ENCODE measurements at regions not wholly inside any gene's neighbourhood (a gene's known extent, or its start where the extent isn't known, plus 50 kb on each side); places are given as distances from the start of the nearest gene placed in this dataset.

- POLR2A ChIA-PET: no interaction called here
- Mint-ChIP-seq H3K27me3 (ENCODE audit: low read depth) (no peaks in the 10 kb centered on the region), H3K4me1 (ENCODE audit: low read depth) (no peaks in the 10 kb centered on the region), H3K27ac (no peak overlapping the region), H3K9me3 (ENCODE audit: insufficient read depth) (no peaks in the 10 kb centered on the region), H3K4me3 (no peak overlapping the region), H3K36me3 (ENCODE audit: low read depth) (no peaks in the 10 kb centered on the region)
- CTCF ChIA-PET: no interaction called here
- ATAC-seq (no peak), DNase-seq (no peak)
These were observed 162.6 kb upstream of the ADAMTS16 start for GRCh38 chr5:4977416-4978110.

GRCh38 chr5:4980201-4980600 lies 159.9 kb upstream of the ADAMTS16 start:
- ATAC-seq (no peak), DNase-seq (no peak)
- no peaks in the 10 kb centered on the region for H3K9me3 Mint-ChIP-seq (ENCODE audit: insufficient read depth)
- H3K4me3 Mint-ChIP-seq: no peak overlapping the region
- ChIA-PET POLR2A (no interaction called here), CTCF (no interaction called here)
- H3K27ac Mint-ChIP-seq: no peak overlapping the region
- H3K27me3 Mint-ChIP-seq (ENCODE audit: low read depth): no peaks in the 10 kb centered on the region
- no peaks in the 10 kb centered on the region for H3K36me3 Mint-ChIP-seq (ENCODE audit: low read depth)
- no peaks in the 10 kb centered on the region for H3K4me1 Mint-ChIP-seq (ENCODE audit: low read depth)

DNA sequence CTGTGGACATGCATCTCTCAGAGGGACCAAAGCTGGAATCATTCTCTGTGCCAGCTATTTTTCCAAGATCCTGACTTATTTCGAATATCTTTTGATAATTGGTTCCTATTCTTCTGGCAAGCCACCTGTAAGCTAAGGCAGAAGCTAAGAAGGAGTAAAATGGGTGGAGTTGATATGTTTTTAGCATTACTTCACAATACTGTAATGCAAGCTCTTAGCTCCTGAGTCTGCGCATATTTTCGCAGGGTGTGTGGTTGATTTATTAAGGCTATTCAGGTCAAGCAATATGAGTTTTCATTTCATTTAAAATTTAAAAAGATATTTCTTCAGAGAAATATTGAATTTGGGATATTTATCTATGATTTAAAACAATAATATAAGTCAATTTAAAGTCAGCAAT lies 158.5 kb upstream of the ADAMTS16 start:
- POLR2A ChIA-PET: no interaction called here
- Mint-ChIP-seq H3K27ac (no peak overlapping the region), H3K36me3 (ENCODE audit: low read depth) (no peaks in the 10 kb centered on the region), H3K27me3 (ENCODE audit: low read depth) (no peaks in the 10 kb centered on the region), H3K4me1 (ENCODE audit: low read depth) (no peaks in the 10 kb centered on the region), H3K4me3 (no peak overlapping the region), H3K9me3 (ENCODE audit: insufficient read depth) (no peaks in the 10 kb centered on the region)
- no peak for ATAC-seq
- no peak for DNase-seq
- CTCF ChIA-PET: no interaction called here

- no peak for ATAC-seq
- H3K4me1 Mint-ChIP-seq (ENCODE audit: low read depth): no peaks in the 10 kb centered on the region
- H3K36me3 Mint-ChIP-seq (ENCODE audit: low read depth): no peaks in the 10 kb centered on the region
- H3K27ac Mint-ChIP-seq: no peak overlapping the region
- no peaks in the 10 kb centered on the region for H3K9me3 Mint-ChIP-seq (ENCODE audit: insufficient read depth)
- POLR2A ChIA-PET: no interaction called here
- no peak overlapping the region for H3K4me3 Mint-ChIP-seq
- H3K27me3 Mint-ChIP-seq (ENCODE audit: low read depth): no peaks in the 10 kb centered on the region
- CTCF ChIA-PET: no interaction called here
- no peak for DNase-seq
These were observed 156.4 kb upstream of the ADAMTS16 start for GRCh38 chr5:4983701-4984100.

DNA sequence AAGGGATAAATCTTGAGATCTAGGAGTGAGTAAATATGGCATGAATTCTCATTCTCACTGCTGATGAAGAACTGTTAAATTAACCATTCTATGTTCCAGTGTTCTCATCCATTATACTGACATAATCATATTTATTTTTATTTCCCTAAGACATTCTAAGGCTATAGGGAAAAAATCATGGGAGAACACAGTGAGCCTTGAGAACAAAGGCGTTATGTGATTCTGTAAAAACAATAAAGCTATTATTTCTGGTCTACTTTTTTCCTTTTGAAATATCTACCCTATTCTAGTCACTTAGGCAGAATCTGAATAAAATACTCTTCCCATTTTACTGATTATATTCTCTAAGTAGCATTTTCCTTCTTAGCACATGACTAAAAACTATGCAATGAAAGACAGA lies 155.7 kb upstream of the ADAMTS16 start:
- H3K27me3 Mint-ChIP-seq (ENCODE audit: low read depth): no peaks in the 10 kb centered on the region
- no peak for ATAC-seq

GRCh38 chr5:4987431-4987830 lies 152.7 kb upstream of the ADAMTS16 start:
- no peak overlapping the region for H3K27ac Mint-ChIP-seq
- CTCF ChIA-PET: no interaction called here

More for the DNA sequence above, 155.7 kb upstream of the ADAMTS16 start:
- CTCF ChIA-PET: no interaction called here
- Mint-ChIP-seq H3K36me3 (ENCODE audit: low read depth) (no peaks in the 10 kb centered on the region), H3K27ac (no peak overlapping the region), H3K4me1 (ENCODE audit: low read depth) (no peaks in the 10 kb centered on the region), H3K9me3 (ENCODE audit: insufficient read depth) (no peaks in the 10 kb centered on the region), H3K4me3 (no peak overlapping the region)
- POLR2A ChIA-PET: no interaction called here
- no peak for DNase-seq

GRCh38 chr5:4989118-4989517 lies 151.0 kb upstream of the ADAMTS16 start:
- DNase-seq (no peak), ATAC-seq (no peak)
- Mint-ChIP-seq H3K4me3 (no peak overlapping the region), H3K27ac (no peak overlapping the region), H3K9me3 (ENCODE audit: insufficient read depth) (no peaks in the 10 kb centered on the region), H3K36me3 (ENCODE audit: low read depth) (no peaks in the 10 kb centered on the region), H3K27me3 (ENCODE audit: low read depth) (no peaks in the 10 kb centered on the region), H3K4me1 (ENCODE audit: low read depth) (no peaks in the 10 kb centered on the region)
- ChIA-PET POLR2A (no interaction called here), CTCF (no interaction called here)

More at GRCh38 chr5:4987431-4987830, 152.7 kb upstream of the ADAMTS16 start:
- H3K4me3 Mint-ChIP-seq: no peak overlapping the region
- ATAC-seq (no peak), DNase-seq (no peak)
- H3K4me1 Mint-ChIP-seq (ENCODE audit: low read depth): no peaks in the 10 kb centered on the region
- no peaks in the 10 kb centered on the region for H3K27me3 Mint-ChIP-seq (ENCODE audit: low read depth)
- H3K36me3 Mint-ChIP-seq (ENCODE audit: low read depth): no peaks in the 10 kb centered on the region
- POLR2A ChIA-PET: no interaction called here
- H3K9me3 Mint-ChIP-seq (ENCODE audit: insufficient read depth): no peaks in the 10 kb centered on the region

GRCh38 chr5:4990017-4990416 lies 150.1 kb upstream of the ADAMTS16 start:
- CTCF ChIA-PET: no interaction called here
- ATAC-seq: no peak
- H3K36me3 Mint-ChIP-seq (ENCODE audit: low read depth): no peaks in the 10 kb centered on the region

GRCh38 chr5:4990462-4990861 lies 149.7 kb upstream of the ADAMTS16 start:
- Mint-ChIP-seq H3K27ac (no peak overlapping the region), H3K27me3 (ENCODE audit: low read depth) (no peaks in the 10 kb centered on the region), H3K36me3 (ENCODE audit: low read depth) (no peaks in the 10 kb centered on the region), H3K4me3 (no peak overlapping the region), H3K9me3 (ENCODE audit: insufficient read depth) (no peaks in the 10 kb centered on the region), H3K4me1 (ENCODE audit: low read depth) (no peaks in the 10 kb centered on the region)
- ChIA-PET POLR2A (no interaction called here), CTCF (no interaction called here)
- DNase-seq: no peak
- ATAC-seq: no peak

More at GRCh38 chr5:4990017-4990416, 150.1 kb upstream of the ADAMTS16 start:
- no peak overlapping the region for H3K4me3 Mint-ChIP-seq
- POLR2A ChIA-PET: no interaction called here
- H3K9me3 Mint-ChIP-seq (ENCODE audit: insufficient read depth): no peaks in the 10 kb centered on the region
- H3K27ac Mint-ChIP-seq: no peak overlapping the region
- no peaks in the 10 kb centered on the region for H3K27me3 Mint-ChIP-seq (ENCODE audit: low read depth)
- no peaks in the 10 kb centered on the region for H3K4me1 Mint-ChIP-seq (ENCODE audit: low read depth)
- no peak for DNase-seq

- Mint-ChIP-seq H3K36me3 (ENCODE audit: low read depth) (no peaks in the 10 kb centered on the region), H3K4me1 (ENCODE audit: low read depth) (no peaks in the 10 kb centered on the region), H3K9me3 (ENCODE audit: insufficient read depth) (no peaks in the 10 kb centered on the region), H3K27ac (no peak overlapping the region), H3K4me3 (no peak overlapping the region), H3K27me3 (ENCODE audit: low read depth) (no peaks in the 10 kb centered on the region)
- ATAC-seq (no peak), DNase-seq (no peak)
- ChIA-PET POLR2A (no interaction called here), CTCF (no interaction called here)
These were observed 148.2 kb upstream of the ADAMTS16 start for GRCh38 chr5:4991925-4992324.

GRCh38 chr5:4995014-4995413 lies 145.1 kb upstream of the ADAMTS16 start:
- Mint-ChIP-seq H3K9me3 (ENCODE audit: insufficient read depth) (no peaks in the 10 kb centered on the region), H3K4me3 (no peak overlapping the region), H3K4me1 (ENCODE audit: low read depth) (no peaks in the 10 kb centered on the region), H3K36me3 (ENCODE audit: low read depth) (no peaks in the 10 kb centered on the region), H3K27me3 (ENCODE audit: low read depth) (no peaks in the 10 kb centered on the region), H3K27ac (no peak overlapping the region)
- no peak for DNase-seq
- ATAC-seq: no peak
- ChIA-PET POLR2A (no interaction called here), CTCF (no interaction called here)

DNA sequence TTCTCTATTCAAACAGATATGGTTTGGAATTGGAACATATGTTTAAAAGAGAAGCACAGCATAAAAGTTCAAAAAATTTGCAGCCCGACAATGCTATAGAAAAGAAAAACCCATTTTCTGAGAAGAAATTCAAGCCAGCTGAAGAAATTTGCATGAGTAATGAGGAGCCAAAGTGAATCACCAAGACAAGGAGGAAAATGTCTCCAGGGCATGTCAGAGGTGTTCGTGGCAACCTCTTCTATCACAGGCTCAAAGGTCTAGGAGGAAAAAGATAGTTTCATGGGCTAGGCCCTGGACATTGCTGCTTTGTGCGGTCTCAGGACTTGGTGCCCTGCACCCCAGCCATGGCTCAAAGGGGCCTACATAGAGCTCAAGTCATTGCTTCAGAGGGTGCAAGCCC lies 134.8 kb upstream of the ADAMTS16 start:
- no peak for ATAC-seq
- H3K36me3 Mint-ChIP-seq (ENCODE audit: low read depth): no peaks in the 10 kb centered on the region
- H3K27ac Mint-ChIP-seq: no peak overlapping the region

GRCh38 chr5:5006548-5006947 lies 133.6 kb upstream of the ADAMTS16 start:
- ATAC-seq: no peak
- no peak for DNase-seq
- Mint-ChIP-seq H3K9me3 (ENCODE audit: insufficient read depth) (no peaks in the 10 kb centered on the region), H3K4me3 (no peak overlapping the region), H3K27me3 (ENCODE audit: low read depth) (no peaks in the 10 kb centered on the region), H3K27ac (no peak overlapping the region), H3K36me3 (ENCODE audit: low read depth) (no peaks in the 10 kb centered on the region), H3K4me1 (ENCODE audit: low read depth) (no peaks in the 10 kb centered on the region)
- ChIA-PET POLR2A (no interaction called here), CTCF (no interaction called here)

More for the DNA sequence above, 134.8 kb upstream of the ADAMTS16 start:
- H3K4me3 Mint-ChIP-seq: no peak overlapping the region
- POLR2A ChIA-PET: interaction anchor here (0.7 kb wide), 1 partner anchor 710 kb away, joined by 3 read pairs; no protein-coding TSS in a partner anchor
- no peak for DNase-seq
- CTCF ChIA-PET: no interaction called here
- no peaks in the 10 kb centered on the region for H3K4me1 Mint-ChIP-seq (ENCODE audit: low read depth)
- no peaks in the 10 kb centered on the region for H3K9me3 Mint-ChIP-seq (ENCODE audit: insufficient read depth)
- H3K27me3 Mint-ChIP-seq (ENCODE audit: low read depth): no peaks in the 10 kb centered on the region
